Mucosa of rectum (tissue), 2 donors: ENCODE measurements at regions not wholly inside any gene's neighbourhood (a gene's known extent, or its start where the extent isn't known, plus 50 kb on each side); places are given as distances from the start of the nearest gene placed in this dataset.

Experiments
- H3K27ac ChIP-seq, 2 donors: one replicate each; pipeline ENCODE4 v1.7.0; 2013; ENCODE audit warnings: inconsistent platforms in 2 of 2, low read depth in 2 of 2, low read length in 2 of 2
- H3K27me3 ChIP-seq, 2 donors: one replicate each; pipeline ENCODE4 v1.7.0; 2013; ENCODE audit warnings: low read length in 2 of 2; ENCODE audit not compliant: control insufficient read depth in 2 of 2, insufficient read depth in 2 of 2
- H3K36me3 ChIP-seq, 2 donors: one replicate each; pipeline ENCODE4 v1.7.0; 2013; ENCODE audit warnings: low read length in 2 of 2; ENCODE audit not compliant: control insufficient read depth in 2 of 2, insufficient read depth in 2 of 2
- H3K4me1 ChIP-seq, 2 donors: one replicate each; pipeline ENCODE4 v1.7.0; 2013; ENCODE audit warnings: low read length in 2 of 2, mild to moderate bottlenecking in 1 of 2; ENCODE audit not compliant: control insufficient read depth in 2 of 2, insufficient read depth in 2 of 2
- H3K4me3 ChIP-seq, 2 donors: one replicate each; pipeline ENCODE4 v1.7.0; 2013; ENCODE audit warnings: low read length in 2 of 2
- H3K9ac ChIP-seq, 2 donors: one replicate each; pipeline ENCODE4 v1.7.0; 2013; ENCODE audit warnings: low read length in 2 of 2, low read depth in 1 of 2, mild to moderate bottlenecking in 1 of 2
- H3K9me3 ChIP-seq, 2 donors: one replicate each; pipeline ENCODE4 v1.7.0; 2013; ENCODE audit warnings: low read length in 2 of 2; ENCODE audit not compliant: control insufficient read depth in 2 of 2
- donor health status: healthy.
- donor health status: Normal muscosa, but diverticular disease.

DNA sequence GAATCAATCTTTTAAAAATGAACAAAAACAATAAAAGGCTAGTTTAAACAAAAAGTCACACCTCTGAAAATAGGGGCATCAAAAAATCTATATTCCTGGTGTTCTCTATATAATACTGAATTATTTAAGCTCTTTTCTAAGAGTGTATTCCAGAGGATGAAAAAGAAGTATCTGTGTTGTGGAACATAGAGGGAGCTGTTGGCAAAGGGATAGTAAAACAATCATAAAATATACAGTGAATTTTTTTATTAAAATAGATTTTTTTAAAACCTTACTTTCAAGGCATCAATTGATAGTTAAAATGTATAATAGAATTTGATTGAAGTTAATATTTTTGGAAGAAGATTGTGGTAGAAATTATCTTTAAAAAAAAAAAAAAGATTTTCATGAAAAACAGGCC lies 1409.1 kb upstream of the CELF2 start:
- Histone ChIP-seq H3K27ac (no peak overlapping the region), H3K9ac (no peak overlapping the region), H3K4me1 (no peaks in the 10 kb centered on the region), H3K4me3 (no peak overlapping the region), H3K9me3 (no peaks in the 10 kb centered on the region), H3K27me3 (no peaks in the 10 kb centered on the region), H3K36me3 (no peaks in the 10 kb centered on the region)

DNA sequence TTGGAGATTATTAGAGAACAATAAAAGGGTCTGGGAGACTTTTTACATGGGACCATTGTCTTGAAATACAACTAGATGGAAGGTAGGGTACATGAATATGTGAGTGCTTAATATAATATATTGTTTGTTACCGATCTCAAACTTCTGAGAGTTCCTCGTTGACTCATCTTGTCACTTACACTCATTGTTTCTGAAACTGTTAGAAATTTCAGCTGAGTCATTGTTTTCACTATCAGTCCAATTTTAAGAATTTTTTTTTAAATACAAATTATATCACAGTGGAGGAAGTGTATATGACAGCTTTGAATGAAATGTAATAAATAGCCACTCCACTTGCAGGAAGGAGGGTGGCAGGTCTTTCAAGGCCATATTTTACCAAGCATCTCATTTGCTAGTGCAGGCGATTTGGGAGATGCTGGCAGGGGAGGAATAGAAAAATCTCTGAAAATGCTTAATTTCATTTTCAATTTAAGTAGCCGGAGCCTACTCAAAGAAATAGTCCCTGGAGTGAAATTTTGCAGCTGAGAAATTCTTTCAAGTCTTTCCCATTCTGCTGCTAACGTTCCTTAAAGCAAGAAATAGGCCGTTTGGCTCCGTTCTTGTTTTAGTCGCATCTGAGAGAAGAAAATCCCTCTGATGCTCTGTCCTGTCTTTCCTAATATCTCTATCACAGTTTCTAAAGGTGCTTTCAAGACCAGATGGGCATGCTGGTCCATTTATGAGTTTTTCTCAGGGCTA lies 1404.2 kb upstream of the CELF2 start:
- Histone ChIP-seq H3K9me3 (peaks cover 0 to 3% of the 10 kb centered on the region in 2 donors), H3K4me3 (no peak overlapping the region), H3K4me1 (no peaks in the 10 kb centered on the region), H3K9ac (no peak overlapping the region), H3K27me3 (no peaks in the 10 kb centered on the region), H3K36me3 (no peaks in the 10 kb centered on the region), H3K27ac (no peak overlapping the region)

DNA sequence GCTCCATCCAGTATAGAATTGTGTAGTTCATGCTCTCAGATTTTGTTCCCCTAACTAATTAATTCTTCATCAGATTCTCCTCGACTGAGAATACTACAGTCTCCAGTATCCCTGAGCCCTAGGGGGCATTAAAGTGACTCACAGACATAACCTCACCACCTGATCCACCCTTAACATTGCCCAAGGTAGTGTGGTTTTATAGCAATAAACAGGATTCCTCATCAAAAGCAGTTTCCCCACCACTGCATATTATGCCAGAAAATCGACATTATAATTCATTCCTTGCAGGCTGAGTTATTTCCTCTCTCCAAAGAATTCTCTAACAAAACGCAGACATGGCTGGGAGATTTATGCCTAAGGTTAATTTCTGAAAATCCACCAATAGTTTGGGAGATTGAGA lies 1402.5 kb upstream of the CELF2 start:
- Histone ChIP-seq H3K36me3 (no peaks in the 10 kb centered on the region), H3K4me1 (no peaks in the 10 kb centered on the region), H3K4me3 (no peak overlapping the region), H3K27ac (no peak overlapping the region), H3K9me3 (peaks cover 0 to 3% of the 10 kb centered on the region in 2 donors), H3K9ac (no peak overlapping the region), H3K27me3 (no peaks in the 10 kb centered on the region)

DNA sequence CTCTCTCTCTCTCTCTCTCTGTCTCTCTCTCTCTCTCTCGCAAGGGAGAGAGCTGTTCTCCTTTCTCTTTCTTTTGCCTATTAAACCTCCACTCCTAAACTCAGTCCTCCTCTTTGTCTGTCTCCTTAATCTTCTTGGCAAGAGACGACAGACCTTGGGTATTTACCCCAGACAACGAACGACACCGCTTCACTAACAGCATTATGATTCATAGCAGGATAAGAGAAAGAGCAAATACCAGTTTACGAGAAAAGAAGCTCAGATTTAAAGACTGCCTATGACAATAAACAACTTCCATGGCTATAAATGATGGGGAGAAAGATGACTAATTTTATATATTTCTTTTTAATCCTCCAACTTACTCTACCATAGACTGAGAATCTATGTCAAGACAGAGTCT lies 1396.5 kb upstream of the CELF2 start:
- Histone ChIP-seq H3K27me3 (no peaks in the 10 kb centered on the region), H3K4me3 (no peak overlapping the region), H3K27ac (no peak overlapping the region), H3K9me3 (peaks cover 0 to 3% of the 10 kb centered on the region in 2 donors), H3K36me3 (no peaks in the 10 kb centered on the region), H3K4me1 (no peaks in the 10 kb centered on the region), H3K9ac (no peak overlapping the region)

DNA sequence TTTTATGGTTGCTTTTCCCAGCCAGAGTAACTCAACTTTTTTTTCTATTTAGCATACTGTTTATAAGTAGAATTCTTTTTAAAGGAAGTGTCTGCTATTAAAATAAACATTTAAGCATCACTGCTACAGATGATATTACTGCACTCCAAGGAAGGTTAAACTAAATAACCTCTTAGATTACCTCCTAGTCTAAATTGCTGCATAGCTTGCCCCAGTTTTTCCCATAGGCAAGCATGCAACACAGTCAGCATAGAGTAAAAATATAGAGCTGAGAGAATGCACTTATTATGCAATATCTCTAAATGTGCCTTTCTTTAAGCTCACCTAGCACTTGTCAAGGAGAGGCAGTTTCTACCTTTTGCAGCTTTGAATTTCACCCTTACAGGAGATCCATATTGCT lies 1392.4 kb upstream of the CELF2 start:
- no peaks in the 10 kb centered on the region for H3K9me3 ChIP-seq
- H3K27ac ChIP-seq = no peak overlapping the region
- no peaks in the 10 kb centered on the region for H3K4me1 ChIP-seq
- no peak overlapping the region for H3K9ac ChIP-seq
- H3K4me3 ChIP-seq = no peak overlapping the region
- H3K27me3 ChIP-seq = no peaks in the 10 kb centered on the region
- no peaks in the 10 kb centered on the region for H3K36me3 ChIP-seq

DNA sequence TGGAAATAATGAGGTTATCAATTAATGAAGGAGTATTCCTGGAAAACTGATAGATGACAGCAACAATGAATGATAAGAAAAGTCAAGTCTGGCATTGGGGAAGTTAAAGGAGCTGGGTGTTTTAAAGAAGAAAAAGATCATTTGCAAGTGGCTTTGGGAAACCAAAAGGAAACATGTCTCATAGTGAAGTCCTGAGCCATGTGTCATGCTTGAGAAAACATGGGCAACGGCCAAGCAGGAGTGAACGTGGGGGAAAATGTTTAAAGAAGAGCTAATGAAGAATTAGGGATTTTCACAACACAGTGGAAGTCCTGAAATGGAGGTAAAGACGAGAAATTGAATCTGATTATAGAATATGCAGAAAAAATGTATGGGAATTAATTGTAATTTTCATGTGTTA lies 1383.2 kb upstream of the CELF2 start:
- no peak overlapping the region for H3K4me3 ChIP-seq

DNA sequence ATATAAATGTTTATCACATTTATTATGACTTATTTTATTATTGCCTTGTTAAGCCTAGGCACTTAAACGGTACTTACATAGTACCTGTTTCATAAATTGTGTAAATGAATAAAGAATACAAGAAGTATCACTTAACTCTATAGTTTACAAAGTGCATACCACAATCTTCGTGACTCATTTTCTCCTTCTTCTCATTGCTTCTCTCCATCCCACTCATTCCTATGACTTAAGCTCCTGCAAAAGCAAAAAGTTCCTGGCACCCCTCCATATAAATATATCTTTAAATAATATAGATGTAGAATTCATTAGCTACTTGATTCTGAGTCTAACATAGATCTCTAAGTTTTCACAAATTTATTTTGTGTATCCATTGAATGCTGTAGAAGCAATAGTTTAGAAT lies 1382.0 kb upstream of the CELF2 start:
- Histone ChIP-seq H3K4me3 (no peak overlapping the region), H3K27ac (no peak overlapping the region), H3K27me3 (no peaks in the 10 kb centered on the region), H3K9ac (no peak overlapping the region), H3K36me3 (no peaks in the 10 kb centered on the region), H3K4me1 (no peaks in the 10 kb centered on the region), H3K9me3 (peaks cover 0 to 2% of the 10 kb centered on the region in 2 donors)

More for the DNA sequence above, 1383.2 kb upstream of the CELF2 start:
- peaks cover 0 to 2% of the 10 kb centered on the region in 2 donors for H3K9me3 ChIP-seq
- no peaks in the 10 kb centered on the region for H3K4me1 ChIP-seq
- H3K27ac ChIP-seq = no peak overlapping the region
- no peak overlapping the region for H3K9ac ChIP-seq
- H3K27me3 ChIP-seq = no peaks in the 10 kb centered on the region
- no peaks in the 10 kb centered on the region for H3K36me3 ChIP-seq

DNA sequence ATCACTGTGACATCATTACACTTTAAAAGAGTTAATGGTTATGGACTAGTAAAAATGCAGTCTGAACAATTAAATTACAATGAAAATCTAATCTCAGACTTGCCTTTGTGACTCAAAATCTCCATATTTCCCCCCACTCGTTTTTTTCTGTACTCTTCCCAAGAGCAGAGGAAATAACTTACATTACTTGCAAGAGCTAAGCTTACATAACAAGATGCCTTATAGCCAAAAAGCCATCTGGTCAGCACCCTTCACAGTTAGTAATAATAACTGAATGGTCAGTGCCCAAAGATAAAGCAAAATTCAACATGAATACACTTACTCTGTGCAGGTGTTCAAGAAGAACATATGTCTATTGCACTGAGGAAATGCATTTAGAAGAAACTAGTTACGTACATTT lies 1381.5 kb upstream of the CELF2 start:
- peaks cover 0 to 2% of the 10 kb centered on the region in 2 donors for H3K9me3 ChIP-seq
- H3K27ac ChIP-seq = no peak overlapping the region
- no peaks in the 10 kb centered on the region for H3K27me3 ChIP-seq
- no peaks in the 10 kb centered on the region for H3K36me3 ChIP-seq
- H3K4me3 ChIP-seq = no peak overlapping the region
- H3K4me1 ChIP-seq = no peaks in the 10 kb centered on the region
- no peak overlapping the region for H3K9ac ChIP-seq

DNA sequence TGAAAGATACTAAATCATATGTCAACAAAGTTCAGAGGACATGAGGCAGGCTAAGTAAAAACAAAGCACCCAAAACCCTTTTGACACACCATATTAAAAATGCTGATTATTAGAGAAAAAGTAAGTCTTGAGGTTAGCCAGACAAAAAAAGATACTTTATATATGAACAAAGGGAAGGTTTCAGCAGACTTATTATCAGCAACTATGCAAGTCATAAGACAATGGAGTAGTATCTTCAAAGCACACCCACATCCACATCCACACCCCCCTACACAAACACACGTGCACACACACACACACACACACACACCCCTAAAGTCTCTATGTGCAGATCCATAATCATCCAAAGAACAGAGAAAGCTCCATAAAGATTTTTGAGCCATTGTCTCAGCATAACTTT lies 1373.9 kb upstream of the CELF2 start:
- Histone ChIP-seq H3K4me1 (no peaks in the 10 kb centered on the region), H3K9ac (no peak overlapping the region), H3K9me3 (no peaks in the 10 kb centered on the region), H3K27ac (no peak overlapping the region), H3K27me3 (no peaks in the 10 kb centered on the region), H3K36me3 (no peaks in the 10 kb centered on the region), H3K4me3 (no peak overlapping the region)

DNA sequence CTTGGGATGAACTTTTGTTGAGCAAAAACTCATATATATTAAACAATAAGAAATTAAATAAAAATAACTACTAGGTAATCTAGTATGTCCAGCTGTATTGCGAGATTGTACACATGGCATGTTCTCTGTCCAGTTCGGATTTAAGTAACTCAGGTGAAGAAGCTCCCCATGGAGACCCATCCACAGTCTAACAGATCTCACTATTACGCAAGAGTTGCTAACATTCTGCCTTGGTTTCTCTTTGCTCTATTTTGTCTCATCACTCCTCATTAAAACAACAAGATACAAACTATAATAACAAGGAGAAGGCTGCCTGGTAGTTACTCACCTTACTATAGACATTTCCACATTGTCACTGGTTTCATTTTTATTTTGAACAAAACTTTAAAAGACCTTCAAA lies 1372.3 kb upstream of the CELF2 start:
- Histone ChIP-seq H3K36me3 (no peaks in the 10 kb centered on the region), H3K9ac (no peak overlapping the region), H3K27ac (no peak overlapping the region), H3K4me1 (no peaks in the 10 kb centered on the region), H3K27me3 (no peaks in the 10 kb centered on the region), H3K9me3 (no peaks in the 10 kb centered on the region), H3K4me3 (no peak overlapping the region)
